GM21529 (cell line): ENCODE measurements at regions not wholly inside any gene's neighbourhood (a gene's known extent, or its start where the extent isn't known, plus 50 kb on each side); places are given as distances from the start of the nearest gene placed in this dataset.

Experiments
- ATAC-seq: cut with Tn5 transposase; IDR thresholded peaks from one replicate; pipeline ENCODE4 v1.9.1; 2021; ENCODE audit not compliant: unreplicated experiment

GRCh38 chr12:46472144-46472705 lies 99.7 kb upstream of the SLC38A2 start:
- no peak for ATAC-seq

GRCh38 chr12:46471404-46471803 lies 98.8 kb upstream of the SLC38A2 start:
- ATAC-seq, result no peak

- ATAC-seq, result no peak
Measured at GRCh38 chr12:46470975-46471374, 98.4 kb upstream of the SLC38A2 start.

- peak; percentile 52 for ATAC-seq
Measured at GRCh38 chr12:46470036-46470627, 97.6 kb upstream of the SLC38A2 start.

- ATAC-seq, result no peak
Measured at GRCh38 chr12:46468813-46469212, 96.2 kb upstream of the SLC38A2 start.

GRCh38 chr12:46468160-46468559 lies 95.6 kb upstream of the SLC38A2 start:
- ATAC-seq, result no peak

- no peak for ATAC-seq
Measured at GRCh38 chr12:46465307-46465706, 92.7 kb upstream of the SLC38A2 start.

GRCh38 chr12:46464863-46465262 lies 92.3 kb upstream of the SLC38A2 start:
- ATAC-seq, result no peak

GRCh38 chr12:46462641-46463355 lies 90.2 kb upstream of the SLC38A2 start:
- ATAC-seq, result no peak

- no peak for ATAC-seq
Measured at GRCh38 chr12:46461907-46462640, 89.5 kb upstream of the SLC38A2 start.

- no peak for ATAC-seq
Measured at GRCh38 chr12:46461459-46461858, 88.9 kb upstream of the SLC38A2 start.

GRCh38 chr12:46460682-46461210 lies 88.2 kb upstream of the SLC38A2 start:
- ATAC-seq, result no peak

- peak; percentile 62 for ATAC-seq
Measured at GRCh38 chr12:46459861-46460545, 87.4 kb upstream of the SLC38A2 start.

GRCh38 chr12:46459111-46459510 lies 86.5 kb upstream of the SLC38A2 start:
- no peak for ATAC-seq

GRCh38 chr12:46458500-46459102 lies 86.0 kb upstream of the SLC38A2 start:
- no peak for ATAC-seq

- no peak for ATAC-seq
Measured at GRCh38 chr12:46457958-46458357, 85.4 kb upstream of the SLC38A2 start.

- ATAC-seq, result no peak
Measured at GRCh38 chr12:46456356-46457334, 84.1 kb upstream of the SLC38A2 start.

- ATAC-seq, result no peak
Measured at GRCh38 chr12:46455648-46456352, 83.2 kb upstream of the SLC38A2 start.

GRCh38 chr12:46454981-46455380 lies 82.4 kb upstream of the SLC38A2 start:
- ATAC-seq, result no peak
